Activated CD4-positive, alpha-beta T cell treated with anti-CD3 and anti-CD28 coated beads for 1 hour (primary cell): ENCODE measurements at regions not wholly inside any gene's neighbourhood (a gene's known extent, or its start where the extent isn't known, plus 50 kb on each side); places are given as distances from the start of the nearest gene placed in this dataset.
"Not testable (repeated sequence)": the region's sequence is repeated elsewhere in the genome, so short reads cannot be mapped to it uniquely, and the experiment has no call there.

Source experiments
- DNase-seq: peaks from one replicate; pipeline ENCODE4 v3.0.0-alpha.2; 2020

GRCh38 chr7:121744319-121744718, 128.6 kb upstream of the PTPRZ1 start:
- DNase-seq = no peak

GRCh38 chr7:121741896-121742295, 131.1 kb upstream of the PTPRZ1 start:
- no peak for DNase-seq

GRCh38 chr7:121739465-121739864, 133.5 kb upstream of the PTPRZ1 start:
- DNase-seq = no peak

DNA sequence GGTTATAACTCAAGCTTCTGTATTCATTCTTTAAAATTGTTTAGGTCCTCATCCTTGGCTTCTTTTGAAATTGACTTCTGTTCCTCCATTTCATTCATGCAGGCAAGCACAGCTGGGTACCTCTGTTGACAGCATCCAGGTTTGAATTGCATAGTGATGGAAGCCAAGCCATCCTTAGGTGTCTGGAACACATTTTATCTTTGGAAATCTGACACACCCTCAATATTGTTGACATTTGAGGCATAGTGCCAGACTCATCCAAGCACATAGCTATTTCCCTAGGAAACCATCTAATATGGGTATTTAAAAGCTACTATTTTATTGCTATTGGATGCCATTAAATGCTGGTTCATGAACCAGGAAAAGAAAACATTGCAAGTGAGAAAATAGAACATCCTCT, 142.1 kb upstream of the PTPRZ1 start:
- DNase-seq = no peak

DNA sequence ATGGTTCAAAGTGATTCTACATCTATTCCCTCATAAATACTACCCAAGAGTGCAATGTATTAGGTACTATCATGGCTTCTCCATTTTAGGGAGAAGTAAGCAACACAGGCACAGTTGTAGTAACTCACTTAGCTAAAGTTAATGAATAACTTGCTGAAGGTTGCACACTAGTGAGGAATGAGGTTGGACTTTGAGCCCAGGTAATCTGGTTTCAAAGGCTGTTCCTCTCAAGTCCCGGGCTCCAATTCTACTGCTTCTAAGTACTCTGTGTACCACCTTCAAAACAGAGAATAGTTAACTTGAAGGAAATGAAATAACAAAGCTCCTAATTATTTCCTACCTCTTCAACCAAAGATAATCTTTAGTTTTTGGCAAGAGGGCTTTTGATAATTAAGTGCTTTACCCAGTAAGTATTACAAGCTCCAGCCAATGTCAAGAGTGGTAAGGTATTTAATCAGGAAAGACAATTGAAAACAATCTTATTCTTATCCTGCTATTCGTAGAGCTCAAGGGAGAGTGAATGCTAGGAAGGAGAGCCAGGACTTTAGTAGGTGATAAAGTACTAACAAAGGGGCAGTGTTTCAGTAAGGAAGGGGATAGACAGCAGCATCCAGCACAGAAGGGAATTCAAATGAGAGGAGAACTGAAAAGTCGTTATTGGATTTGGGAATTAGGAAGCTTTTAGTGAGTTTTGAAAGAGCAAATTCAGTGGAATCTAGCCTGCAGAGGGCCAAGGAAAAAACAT, 158.2 kb upstream of the PTPRZ1 start:
- no peak for DNase-seq

GRCh38 chr7:121712961-121713360, 160.0 kb upstream of the PTPRZ1 start:
- not testable (repeated sequence) for DNase-seq

- no peak for DNase-seq
Observed at GRCh38 chr7:121697731-121698316, 175.1 kb upstream of the PTPRZ1 start.

- DNase-seq = no peak
Observed at GRCh38 chr7:121696954-121697353, 176.0 kb upstream of the PTPRZ1 start.

DNA sequence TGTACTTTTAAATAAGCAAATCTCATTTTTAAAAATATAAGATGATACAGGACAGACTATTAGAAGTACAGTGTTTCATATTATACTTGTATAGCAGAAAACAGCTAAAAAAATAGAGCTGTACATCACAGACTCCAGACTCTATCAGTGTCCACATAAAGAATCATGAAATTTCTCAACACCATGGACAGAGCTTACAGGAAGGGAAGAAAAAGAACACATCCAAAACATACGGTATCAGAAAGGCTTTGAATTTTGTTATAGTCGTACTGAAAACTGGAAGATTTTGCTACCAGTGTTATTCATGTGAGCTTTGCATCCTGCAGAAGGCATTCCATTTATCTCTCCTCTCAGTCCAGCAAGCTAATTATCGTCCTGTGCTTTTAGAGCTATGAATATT, 183.2 kb upstream of the PTPRZ1 start:
- no peak for DNase-seq

- DNase-seq = no peak
Observed at GRCh38 chr7:121681700-121682099, 191.3 kb upstream of the PTPRZ1 start.

- DNase-seq = no peak
Observed at GRCh38 chr7:121676168-121676567, 196.8 kb upstream of the PTPRZ1 start.

DNA sequence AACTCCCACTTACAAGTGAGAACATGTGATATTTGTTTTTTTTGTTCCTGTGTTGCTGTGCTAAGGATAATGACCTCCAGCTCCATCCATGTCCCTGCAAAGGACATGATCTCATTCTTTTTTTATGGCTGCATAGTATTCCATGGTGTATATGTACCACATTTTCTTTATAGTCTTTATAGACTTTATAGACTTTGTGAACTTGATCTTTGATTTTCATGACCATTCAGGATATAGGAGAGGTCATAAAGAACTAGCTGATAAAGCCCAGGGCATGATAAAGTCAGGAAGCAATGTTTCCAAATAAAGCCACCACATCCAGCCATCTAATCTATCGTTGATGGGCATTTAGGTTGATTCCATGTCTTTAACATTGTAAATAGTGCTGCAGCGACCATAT, 198.5 kb upstream of the PTPRZ1 start:
- not testable (repeated sequence) for DNase-seq

DNA sequence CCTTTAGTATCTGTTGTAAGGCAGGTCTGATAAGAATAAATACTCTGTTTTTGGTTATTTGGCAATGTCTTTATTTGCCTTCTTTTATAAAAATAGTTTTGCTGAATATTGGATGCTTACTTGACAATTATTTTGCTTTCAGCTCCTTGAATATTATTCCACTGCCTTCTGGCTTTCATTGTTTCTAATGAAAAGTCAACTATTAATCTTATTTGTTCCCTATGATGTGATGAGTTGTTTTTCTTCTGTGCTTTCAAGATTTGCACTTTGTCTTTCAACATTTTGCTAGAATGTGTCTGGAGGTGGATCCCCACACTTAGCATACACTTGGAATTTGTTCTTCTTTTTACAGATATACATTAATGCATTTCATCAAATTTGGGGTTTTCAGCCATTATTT, 203.8 kb upstream of the PTPRZ1 start:
- DNase-seq = no peak

GRCh38 chr7:121666306-121666705, 206.7 kb upstream of the PTPRZ1 start:
- no peak for DNase-seq

DNA sequence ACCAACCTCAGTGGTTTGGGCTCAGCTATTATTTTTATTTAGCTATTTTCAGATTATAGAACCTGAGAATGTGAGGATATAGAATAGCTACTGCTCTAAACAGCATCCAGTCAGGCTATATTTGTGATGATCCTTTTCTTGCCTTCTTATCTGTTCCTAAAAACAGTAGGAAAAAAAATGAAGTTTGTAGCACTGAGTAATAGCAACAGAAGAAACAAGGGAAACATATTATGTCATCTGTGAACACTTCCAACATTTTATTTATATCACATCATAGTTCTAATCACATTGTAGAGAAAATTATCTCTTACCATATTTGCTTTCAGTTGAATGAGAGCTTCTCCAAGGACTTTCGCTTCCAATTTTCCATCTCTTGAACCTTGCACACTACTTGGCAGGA, 229.6 kb upstream of the PTPRZ1 start:
- no peak for DNase-seq

DNA sequence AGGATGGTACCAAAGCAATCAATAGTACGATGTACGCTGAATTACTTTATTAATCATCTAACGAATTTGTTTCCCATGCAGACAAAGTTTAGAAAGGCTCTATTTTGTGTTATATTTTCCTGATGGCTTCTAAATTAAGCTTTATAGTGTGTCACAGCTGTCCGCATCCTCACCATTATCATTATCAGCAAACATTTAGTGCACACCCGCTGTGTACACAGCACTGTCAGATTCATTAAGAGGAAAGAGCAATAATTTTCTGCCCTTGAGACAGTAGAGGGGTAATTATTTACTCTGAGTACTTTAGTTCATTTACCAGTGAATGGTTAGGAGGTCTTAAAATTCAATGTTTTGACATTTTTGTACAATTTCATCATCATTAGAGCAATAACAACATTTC, 233.3 kb upstream of the PTPRZ1 start:
- no peak for DNase-seq

GRCh38 chr7:121638286-121638685, 234.7 kb upstream of the PTPRZ1 start:
- no peak for DNase-seq

- DNase-seq = no peak
Observed at GRCh38 chr7:121634356-121634755, 238.2 kb upstream of the FAM3C start.

DNA sequence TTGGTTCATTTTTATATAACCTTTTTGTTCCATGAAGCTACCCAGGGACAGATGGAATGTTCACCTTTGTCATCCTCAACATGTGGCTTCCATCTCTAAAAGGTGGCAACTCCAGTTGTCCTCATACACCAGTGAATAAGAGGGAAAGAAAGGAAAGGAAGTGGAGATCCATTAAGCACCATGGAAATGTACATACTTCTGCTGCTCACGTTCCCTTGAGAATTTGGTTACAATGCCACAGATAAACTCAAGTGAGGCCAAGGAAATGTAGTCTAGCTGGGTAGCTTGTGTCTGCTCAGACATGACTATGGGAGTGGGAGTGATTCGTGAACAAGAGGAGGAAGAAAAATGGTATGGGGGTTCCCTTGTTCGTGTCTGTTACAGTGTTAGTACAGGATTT, 237.1 kb upstream of the FAM3C start:
- no peak for DNase-seq

DNA sequence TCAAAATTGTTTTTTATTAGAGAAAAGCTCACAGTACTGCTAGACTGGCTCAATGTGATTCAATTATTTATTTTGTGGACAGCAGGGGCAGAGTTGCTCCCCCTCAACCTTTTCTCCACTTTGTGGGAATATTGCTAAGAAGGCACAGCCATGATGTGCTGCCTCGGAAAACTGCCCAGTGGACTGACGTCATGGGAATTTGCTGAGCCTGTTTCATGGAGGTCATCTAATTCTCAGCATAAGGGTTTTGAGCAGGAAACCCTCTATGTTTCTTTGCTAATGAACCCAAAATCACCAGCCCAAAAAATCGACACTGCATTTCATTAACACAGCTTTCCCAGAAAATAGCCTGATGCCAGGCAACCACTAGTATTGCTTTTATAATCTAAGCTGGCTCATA, 228.8 kb upstream of the FAM3C start:
- no peak for DNase-seq

DNA sequence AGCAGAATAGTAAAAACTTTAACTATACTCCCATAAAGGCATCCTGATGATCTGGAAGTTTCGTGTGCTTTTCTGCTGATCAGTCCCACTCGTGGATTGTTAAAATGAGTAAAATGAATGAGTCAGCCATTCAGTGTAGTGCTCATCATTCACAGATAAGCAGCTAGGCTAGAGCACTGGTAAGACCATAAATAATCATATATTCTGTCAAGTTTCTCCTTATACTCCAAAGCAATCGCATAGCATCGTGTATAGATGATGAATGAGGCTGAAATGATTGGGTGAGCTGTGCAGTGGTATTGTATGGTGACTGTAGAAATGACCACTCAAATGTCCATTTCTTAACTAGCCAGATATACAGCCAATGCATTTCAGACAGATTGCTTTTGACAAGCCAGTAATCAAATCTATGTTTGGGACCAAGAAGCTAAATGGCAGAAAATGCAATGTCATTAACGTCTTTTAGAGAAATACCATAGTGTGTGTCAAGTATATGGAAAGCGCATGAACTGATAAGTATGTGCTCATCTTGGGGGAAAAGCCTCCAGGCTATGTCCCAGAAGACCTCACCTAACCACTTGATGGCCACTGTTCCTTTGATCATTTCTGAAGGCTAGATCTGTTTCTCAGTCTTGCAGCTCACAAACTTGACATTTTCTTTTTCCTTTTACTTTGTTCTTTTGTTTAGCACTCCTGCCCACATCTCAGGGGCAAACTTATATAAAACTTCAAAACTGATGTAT, 227.2 kb upstream of the FAM3C start:
- no peak for DNase-seq

GRCh38 chr7:121621937-121622336, 225.8 kb upstream of the FAM3C start:
- DNase-seq = no peak

DNA sequence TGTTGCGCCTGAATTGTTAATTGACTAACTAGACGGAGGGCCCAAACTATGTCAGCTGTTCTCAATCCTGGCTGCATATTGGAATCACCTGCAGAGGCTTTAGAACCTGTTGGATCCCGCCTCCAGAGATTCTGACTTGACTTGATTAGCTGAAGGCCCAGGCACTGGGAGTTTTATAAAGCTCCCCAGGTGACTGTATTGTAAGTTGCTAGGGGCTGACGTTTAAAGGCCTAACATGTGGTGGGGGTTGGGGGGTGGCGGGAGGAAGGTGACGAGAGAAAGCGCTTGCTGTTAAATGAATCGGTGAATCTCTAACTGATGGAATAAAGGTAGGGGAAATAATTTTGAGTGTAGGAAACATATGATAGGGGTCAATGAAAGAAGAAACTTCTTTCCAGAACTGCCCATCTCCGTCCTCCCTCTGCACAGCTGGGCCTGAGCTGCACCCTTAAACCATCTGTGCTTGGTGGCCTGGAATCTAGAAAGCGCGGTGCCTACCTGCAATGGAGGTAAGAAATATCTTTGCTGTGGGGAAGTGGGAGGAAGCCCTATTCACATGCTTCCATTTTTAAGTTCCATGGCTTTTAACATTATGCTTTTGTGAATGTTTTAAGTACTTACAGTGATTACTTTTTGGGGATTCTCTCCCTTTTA, 225.0 kb upstream of the FAM3C start:
- no peak for DNase-seq

GRCh38 chr7:121620206-121620605, 224.1 kb upstream of the FAM3C start:
- DNase-seq = no peak
